ENCODE measurements at regions not wholly inside any gene's neighbourhood (a gene's known extent, or its start where the extent isn't known, plus 50 kb on each side); places are given as distances from the start of the nearest gene placed in this dataset.
A peak's percentile ranks its signal among the peaks of the same experiment; 100 is the strongest.

- Histone ChIP-seq H3K27ac (no peak overlapping the region), H3K4me1 (no peaks in the 10 kb centered on the region), H3K36me3 (no peaks in the 10 kb centered on the region), H3K27me3 (no peaks in the 10 kb centered on the region), H3K9me3 (peaks cover 0 to 27% of the 10 kb centered on the region in 2 donors), H3K4me3 (no peak overlapping the region)
- no peak for DNase-seq
- intact Hi-C loops (cut with DNase I), result no loop called here
- TF ChIP-seq, protein P1, sequence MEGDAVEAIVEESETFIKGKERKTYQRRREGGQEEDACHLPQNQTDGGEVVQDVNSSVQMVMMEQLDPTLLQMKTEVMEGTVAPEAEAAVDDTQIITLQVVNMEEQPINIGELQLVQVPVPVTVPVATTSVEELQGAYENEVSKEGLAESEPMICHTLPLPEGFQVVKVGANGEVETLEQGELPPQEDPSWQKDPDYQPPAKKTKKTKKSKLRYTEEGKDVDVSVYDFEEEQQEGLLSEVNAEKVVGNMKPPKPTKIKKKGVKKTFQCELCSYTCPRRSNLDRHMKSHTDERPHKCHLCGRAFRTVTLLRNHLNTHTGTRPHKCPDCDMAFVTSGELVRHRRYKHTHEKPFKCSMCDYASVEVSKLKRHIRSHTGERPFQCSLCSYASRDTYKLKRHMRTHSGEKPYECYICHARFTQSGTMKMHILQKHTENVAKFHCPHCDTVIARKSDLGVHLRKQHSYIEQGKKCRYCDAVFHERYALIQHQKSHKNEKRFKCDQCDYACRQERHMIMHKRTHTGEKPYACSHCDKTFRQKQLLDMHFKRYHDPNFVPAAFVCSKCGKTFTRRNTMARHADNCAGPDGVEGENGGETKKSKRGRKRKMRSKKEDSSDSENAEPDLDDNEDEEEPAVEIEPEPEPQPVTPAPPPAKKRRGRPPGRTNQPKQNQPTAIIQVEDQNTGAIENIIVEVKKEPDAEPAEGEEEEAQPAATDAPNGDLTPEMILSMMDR (IDR thresholded peaks at IDR 0.05), result no peak
- ATAC-seq, result no peak
Measured at GRCh38 chr11:87583931-87584330, 546.2 kb downstream of the TMEM135 start.

DNA sequence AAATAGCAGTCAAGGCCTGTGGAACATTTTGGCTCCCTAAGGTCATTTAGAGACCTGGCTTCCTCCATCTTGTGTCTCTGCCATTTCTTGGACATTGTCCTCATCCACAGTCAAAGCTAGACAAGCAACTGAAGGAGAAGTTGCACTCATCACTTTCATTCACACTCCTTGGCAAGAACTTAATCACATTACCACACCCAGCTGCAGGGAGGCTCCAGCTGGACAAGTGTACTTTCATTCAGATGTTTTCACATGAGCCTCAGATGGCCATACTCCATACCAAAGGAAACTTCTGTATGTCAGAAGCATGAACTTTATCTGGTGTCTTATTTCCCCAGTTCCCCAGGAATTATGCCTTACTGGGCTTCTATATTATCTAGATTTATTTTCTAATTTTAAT lies 537.4 kb downstream of the TMEM135 start:
- ATAC-seq (no peak), DNase-seq (no peak)
- TF ChIP-seq, protein P1 (IDR thresholded peaks at IDR 0.05), result no peak
- H3K4me3 ChIP-seq, result no peak overlapping the region
- no peaks in the 10 kb centered on the region for H3K4me1 ChIP-seq
- H3K27ac ChIP-seq, result no peak overlapping the region
- intact Hi-C loops (cut with DNase I), result no loop called here
- no peaks in the 10 kb centered on the region for H3K36me3 ChIP-seq
- no peaks in the 10 kb centered on the region for H3K27me3 ChIP-seq
- no peaks in the 10 kb centered on the region for H3K9me3 ChIP-seq

- Histone ChIP-seq H3K4me3 (no peak overlapping the region), H3K4me1 (no peaks in the 10 kb centered on the region), H3K27me3 (no peaks in the 10 kb centered on the region), H3K27ac (no peak overlapping the region), H3K36me3 (no peaks in the 10 kb centered on the region), H3K9me3 (no peaks in the 10 kb centered on the region)
- DNase-seq, result no peak
- ATAC-seq, result no peak
- TF ChIP-seq, protein P1 (IDR thresholded peaks at IDR 0.05), result no peak
- intact Hi-C loops (cut with DNase I), result no loop called here
Measured at GRCh38 chr11:87574193-87574592, 536.5 kb downstream of the TMEM135 start.

GRCh38 chr11:87573708-87574107 lies 536.0 kb downstream of the TMEM135 start:
- TF ChIP-seq, protein P1 (IDR thresholded peaks at IDR 0.05), result no peak
- no peak overlapping the region for H3K27ac ChIP-seq
- H3K4me3 ChIP-seq, result no peak overlapping the region
- H3K4me1 ChIP-seq, result no peaks in the 10 kb centered on the region
- no peaks in the 10 kb centered on the region for H3K9me3 ChIP-seq
- no peaks in the 10 kb centered on the region for H3K36me3 ChIP-seq
- no peaks in the 10 kb centered on the region for H3K27me3 ChIP-seq
- no peak for ATAC-seq
- no peak for DNase-seq
- intact Hi-C loops (cut with DNase I), result no loop called here

GRCh38 chr11:87572881-87573280 lies 535.1 kb downstream of the TMEM135 start:
- no peak for ATAC-seq
- no peaks in the 10 kb centered on the region for H3K36me3 ChIP-seq
- TF ChIP-seq, protein P1 (IDR thresholded peaks at IDR 0.05), result no peak

More at GRCh38 chr11:87572881-87573280, 535.1 kb downstream of the TMEM135 start:
- H3K9me3 ChIP-seq, result no peaks in the 10 kb centered on the region
- DNase-seq, result peak in 2 of 4 donors; percentile 58 to 68
- intact Hi-C loops (cut with DNase I), result no loop called here
- no peak overlapping the region for H3K4me3 ChIP-seq
- no peak overlapping the region for H3K27ac ChIP-seq
- no peaks in the 10 kb centered on the region for H3K27me3 ChIP-seq
- H3K4me1 ChIP-seq, result no peaks in the 10 kb centered on the region
